ENCODE measurements at regions not wholly inside any gene's neighbourhood (a gene's known extent, or its start where the extent isn't known, plus 50 kb on each side); places are given as distances from the start of the nearest gene placed in this dataset.
"Not testable (repeated sequence)": the region's sequence is repeated elsewhere in the genome, so short reads cannot be mapped to it uniquely, and the experiment has no call there.

DNA sequence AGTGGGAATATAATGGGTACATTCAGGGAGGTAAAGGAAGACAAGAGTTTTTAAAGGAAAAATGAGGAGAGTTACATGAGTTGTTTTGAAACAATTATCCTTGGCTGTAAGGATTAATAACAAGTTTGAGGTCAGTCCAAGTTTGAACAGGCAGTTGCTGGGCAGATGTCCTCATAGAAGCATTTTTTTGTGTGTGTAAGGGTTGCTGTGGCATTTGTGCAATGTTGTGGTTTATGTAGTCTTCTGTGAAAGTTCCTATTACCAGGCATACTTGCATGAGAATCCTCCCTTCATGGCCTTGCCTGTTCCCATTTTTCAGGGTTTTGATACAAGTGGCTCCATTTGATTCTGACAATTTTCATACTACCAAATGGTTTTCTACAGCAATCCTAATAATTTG lies 400.2 kb downstream of the KCNA4 start:
- no peak for DNase-seq

- no peak for DNase-seq
Observed at GRCh38 chr11:29612423-29612822, 404.4 kb downstream of the KCNA4 start.

DNA sequence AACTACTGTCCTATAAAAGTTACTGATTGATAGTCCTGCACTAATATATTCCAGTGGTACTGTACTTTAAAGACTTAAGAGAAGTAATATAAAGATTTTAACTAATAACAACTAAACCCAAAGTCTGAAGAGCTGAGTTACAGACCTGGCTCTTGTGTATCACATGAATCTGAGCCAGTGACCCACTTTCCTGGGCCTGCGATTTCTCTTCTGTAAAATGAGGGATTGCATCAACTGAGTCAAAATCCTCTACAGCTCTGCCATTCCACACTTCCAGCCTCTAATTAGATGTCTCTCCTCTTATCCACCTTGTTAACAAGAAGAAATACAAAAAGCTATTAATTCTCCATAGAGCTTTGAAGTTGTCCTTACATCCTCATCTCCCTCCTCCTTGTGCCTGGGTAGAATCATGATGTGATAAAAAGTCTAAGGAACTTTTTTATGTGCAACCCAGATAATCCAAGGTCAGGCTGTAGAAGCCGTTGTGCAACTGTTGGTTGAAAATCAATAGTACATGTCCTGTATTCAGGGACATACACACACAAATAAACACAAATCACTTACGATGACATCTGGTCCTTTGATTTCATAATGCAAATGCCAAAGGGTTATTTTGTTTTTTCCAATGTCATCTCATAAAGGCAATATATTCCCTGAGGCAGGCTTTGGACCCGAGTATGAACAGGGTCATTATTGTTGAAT lies 410.3 kb downstream of the KCNA4 start:
- DNase-seq, result no peak

- not testable (repeated sequence) for DNase-seq
Observed at GRCh38 chr11:29600151-29600575, 416.7 kb downstream of the KCNA4 start.

- no peak for DNase-seq
Observed at GRCh38 chr11:29584342-29584741, 432.5 kb downstream of the KCNA4 start.

- DNase-seq, result no peak
Observed at GRCh38 chr11:29578806-29579205, 438.0 kb downstream of the KCNA4 start.

DNA sequence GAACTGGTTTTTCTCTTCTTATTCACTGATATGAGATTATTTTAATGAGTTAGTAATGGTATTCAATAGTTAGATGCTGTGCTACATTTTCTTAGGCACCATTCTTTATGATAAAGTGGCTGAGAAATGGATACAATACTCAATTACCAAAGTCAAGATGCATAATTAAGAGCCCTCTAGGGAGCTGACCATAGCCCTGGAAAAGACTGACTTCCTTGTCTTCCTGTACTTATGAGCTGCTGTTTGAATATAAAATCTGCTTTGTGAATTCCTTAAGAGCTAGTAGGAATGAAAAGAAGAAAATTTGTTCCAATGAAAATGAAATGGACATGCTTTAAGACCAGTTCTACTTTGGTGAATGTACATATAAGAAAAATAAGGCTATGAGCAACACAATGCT lies 452.3 kb downstream of the KCNA4 start:
- no peak for DNase-seq

DNA sequence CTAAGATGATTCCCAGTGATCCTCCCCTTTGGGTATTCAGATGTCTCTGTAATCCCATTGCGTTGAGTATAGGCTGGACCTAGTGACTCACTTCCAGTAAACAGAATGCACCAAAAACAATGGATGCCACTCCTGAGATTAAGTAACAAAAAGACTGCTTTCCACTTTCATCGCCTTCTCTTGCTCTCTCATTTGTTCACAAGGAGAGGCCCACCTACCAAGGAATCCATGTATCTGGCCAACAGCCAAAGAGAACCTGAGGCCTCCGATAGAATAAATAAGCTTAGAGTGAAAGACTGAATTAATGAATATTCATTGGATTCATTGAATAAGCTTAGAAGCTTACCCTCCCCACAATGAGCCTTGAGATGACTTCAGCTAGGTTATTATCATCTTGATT lies 454.6 kb downstream of the KCNA4 start:
- DNase-seq, result no peak

- DNase-seq, result no peak
Observed at GRCh38 chr11:29553990-29554389, 462.8 kb downstream of the KCNA4 start.

- no peak for DNase-seq
Observed at GRCh38 chr11:29538339-29539036, 478.3 kb downstream of the KCNA4 start.

GRCh38 chr11:29534836-29535235 lies 482.0 kb downstream of the KCNA4 start:
- DNase-seq, result no peak

DNA sequence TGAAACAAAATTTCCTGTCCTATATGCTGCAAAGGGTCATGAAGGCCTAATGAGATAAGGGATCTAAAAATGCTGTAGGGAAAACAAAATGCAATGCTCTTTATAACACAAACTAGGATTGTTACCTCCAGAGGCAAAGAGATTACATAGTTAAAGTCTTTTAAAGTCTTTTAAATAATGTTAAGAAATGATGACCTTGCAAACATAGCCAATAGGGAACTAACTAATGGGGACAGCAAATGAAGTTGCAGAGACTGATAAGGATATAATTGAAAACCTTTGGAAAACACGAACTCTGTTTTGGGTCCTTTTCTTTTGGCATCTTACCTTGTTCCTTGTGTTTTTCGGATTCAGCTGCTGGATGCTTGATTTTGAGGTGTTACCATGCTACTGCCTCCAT lies 485.9 kb downstream of the KCNA4 start:
- no peak for DNase-seq

DNA sequence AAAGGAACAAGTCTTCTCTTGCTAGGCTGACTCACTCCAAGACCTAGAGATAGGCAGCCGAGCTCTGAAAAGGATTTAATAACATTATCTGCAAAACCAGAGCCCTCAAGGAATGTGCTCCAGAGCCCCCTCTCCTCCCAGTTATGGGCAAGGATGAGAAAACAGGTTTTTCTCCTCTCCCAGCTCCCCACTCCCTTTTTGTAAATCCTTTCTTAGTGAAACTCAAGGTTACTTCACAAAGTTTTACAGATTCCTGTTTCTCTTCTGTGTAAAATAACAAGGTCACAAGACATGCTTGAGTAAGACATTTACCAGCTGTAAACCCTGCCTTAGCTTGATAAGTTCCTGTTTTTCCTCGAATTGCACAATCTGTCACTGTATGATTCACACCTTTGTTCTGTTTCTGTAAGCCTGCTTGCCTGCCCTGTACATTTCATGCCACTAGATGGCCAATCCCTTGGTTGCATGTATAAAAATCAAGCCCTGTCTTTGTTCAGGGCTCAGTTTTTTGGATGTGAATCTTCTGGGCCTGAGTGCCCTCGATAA lies 489.4 kb downstream of the KCNA4 start:
- no peak for DNase-seq

DNA sequence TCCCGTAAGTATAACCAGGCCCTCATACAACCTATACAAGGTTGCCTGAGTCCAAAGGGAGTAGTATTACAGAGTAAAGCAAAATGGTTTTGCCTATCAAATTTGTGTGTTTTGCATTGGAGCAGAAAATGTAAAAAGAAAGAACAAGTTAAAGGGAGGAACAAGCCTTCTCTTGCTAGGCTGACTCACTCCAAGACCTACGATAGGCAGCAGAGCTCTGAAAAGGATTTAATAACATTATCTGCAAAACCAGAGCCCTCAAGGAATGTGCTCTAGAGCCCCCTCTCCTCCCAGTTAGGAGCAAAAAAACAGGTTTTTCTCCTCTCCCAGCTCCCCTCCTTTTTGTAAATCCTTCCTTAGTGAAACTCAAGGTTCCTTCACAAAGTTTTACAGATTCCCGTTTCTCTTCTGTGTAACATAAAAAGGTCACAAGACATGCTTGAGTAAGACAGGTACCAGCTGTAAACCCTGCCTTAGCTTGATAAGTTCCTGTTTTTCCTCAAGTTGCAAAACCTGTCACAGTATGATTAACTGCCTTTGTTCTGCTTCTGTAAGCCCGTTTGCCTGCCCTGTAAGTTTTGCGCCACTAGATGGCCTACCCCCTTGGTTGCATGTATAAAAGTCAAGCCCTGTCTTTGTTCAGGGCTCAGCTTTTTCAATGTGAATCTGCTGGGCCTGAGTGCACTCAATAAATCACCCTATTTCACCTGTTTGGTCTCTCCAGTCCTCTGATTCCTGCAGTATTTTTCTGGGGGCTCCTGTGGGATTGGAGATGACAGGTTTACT lies 498.2 kb downstream of the KCNA4 start:
- no peak for DNase-seq

DNA sequence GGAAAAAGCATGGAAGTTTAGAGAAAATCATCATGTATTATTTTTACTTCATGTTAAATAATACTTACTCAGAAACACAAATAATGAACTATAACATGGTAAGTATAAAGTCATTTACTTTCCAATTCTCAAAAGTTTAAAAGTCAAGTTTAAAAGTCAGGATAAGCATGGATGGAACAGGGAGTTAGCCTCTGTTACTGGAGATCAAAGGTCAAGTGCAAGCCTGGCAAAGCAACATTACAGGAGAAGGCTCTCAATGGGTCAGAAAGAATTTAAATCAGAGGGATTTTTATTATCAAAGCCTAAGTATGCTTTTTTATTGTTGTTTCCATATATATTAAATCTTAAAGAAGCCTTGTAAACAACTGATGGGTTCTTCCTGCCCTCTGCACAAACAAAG lies 505.4 kb downstream of the KCNA4 start:
- DNase-seq, result no peak

- no peak for DNase-seq
Observed at GRCh38 chr11:29507376-29507775, 509.5 kb downstream of the KCNA4 start.

DNA sequence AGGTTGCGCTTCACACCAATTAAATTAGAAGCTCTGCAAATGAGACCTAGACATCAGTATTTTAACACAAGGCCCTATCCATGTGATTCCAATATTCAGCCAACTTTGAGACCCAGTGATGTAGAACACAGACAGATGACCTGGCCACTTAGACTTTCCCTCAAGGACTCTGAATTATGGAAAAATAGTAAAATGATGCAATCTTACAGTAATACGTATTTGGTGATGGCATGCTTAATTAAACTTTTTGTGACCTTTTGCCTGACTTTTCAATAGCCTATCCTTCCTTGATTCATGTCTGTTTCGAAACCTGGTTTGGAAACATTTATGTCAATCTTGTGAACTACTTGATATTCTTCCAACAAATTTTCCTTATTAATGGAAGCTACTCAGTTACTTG lies 521.2 kb downstream of the KCNA4 start:
- no peak for DNase-seq

- DNase-seq, result no peak
Observed at GRCh38 chr11:29490938-29491337, 525.9 kb downstream of the KCNA4 start.

GRCh38 chr11:29486301-29486700 lies 530.5 kb downstream of the KCNA4 start:
- DNase-seq, result no peak

- no peak for DNase-seq
Observed at GRCh38 chr11:29485641-29486040, 531.2 kb downstream of the KCNA4 start.

DNA sequence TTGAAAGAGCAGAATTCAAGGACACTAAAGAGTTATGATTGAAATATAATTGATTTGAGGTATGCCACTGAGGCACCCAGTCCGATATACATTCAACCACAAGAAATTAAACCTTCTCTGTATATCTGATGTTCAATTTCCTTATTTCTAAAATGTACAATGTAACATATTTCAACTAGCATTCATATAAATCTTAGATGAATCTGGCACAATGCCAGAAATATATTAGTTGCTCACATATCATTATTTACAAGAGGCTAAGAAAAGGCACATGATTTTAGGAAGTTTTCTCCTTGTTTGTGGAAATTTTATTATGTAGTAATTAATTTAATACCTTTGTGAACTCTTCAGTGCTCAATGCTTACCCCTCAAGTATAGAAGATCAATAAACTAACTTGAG lies 532.3 kb downstream of the KCNA4 start:
- no peak for DNase-seq

- no peak for DNase-seq
Observed at GRCh38 chr11:29483831-29484230, 533.0 kb downstream of the KCNA4 start.

GRCh38 chr11:29482510-29482909 lies 534.3 kb downstream of the KCNA4 start:
- no peak for DNase-seq

- DNase-seq, result no peak
Observed at GRCh38 chr11:29481738-29482137, 535.1 kb downstream of the KCNA4 start.
